NT2/D1 (cell line): ENCODE measurements at regions not wholly inside any gene's neighbourhood (a gene's known extent, or its start where the extent isn't known, plus 50 kb on each side); places are given as distances from the start of the nearest gene placed in this dataset.

Experiments used
- YY1 ChIP-seq: IDR thresholded peaks from 2 replicates; pipeline ENCODE4 v1.6.1; 2011; ENCODE audit not compliant: insufficient read length, insufficient read depth
- ZNF274 ChIP-seq: IDR thresholded peaks from 2 replicates; pipeline ENCODE4 v1.6.1; 2011; ENCODE audit warnings: mild to moderate bottlenecking, low read depth, low read length

DNA sequence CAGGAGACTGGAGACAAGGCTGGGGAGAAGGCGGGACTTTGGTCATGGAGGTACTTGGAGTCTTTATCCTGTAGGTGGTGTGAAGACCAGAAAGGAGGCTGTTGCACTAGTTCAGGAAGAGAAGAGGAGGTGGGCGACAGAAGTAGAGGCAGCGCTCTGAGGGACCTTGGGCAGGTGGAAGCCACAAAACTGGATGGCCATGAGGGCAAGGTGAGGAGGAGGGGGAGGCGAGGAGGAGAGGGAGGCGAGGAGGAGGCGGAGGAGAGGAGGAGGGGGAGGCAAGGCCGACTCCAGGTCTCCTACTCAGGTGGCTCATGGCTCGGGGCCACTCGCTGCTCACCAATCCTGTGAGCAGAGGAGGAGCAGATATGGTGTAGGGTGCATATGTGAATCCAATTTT, 125.6 kb downstream of the RPLP1 start:
- TF ChIP-seq ZNF274 (no peak), YY1 (no peak)
